ENCODE measurements at regions not wholly inside any gene's neighbourhood (a gene's known extent, or its start where the extent isn't known, plus 50 kb on each side); places are given as distances from the start of the nearest gene placed in this dataset.

DNA sequence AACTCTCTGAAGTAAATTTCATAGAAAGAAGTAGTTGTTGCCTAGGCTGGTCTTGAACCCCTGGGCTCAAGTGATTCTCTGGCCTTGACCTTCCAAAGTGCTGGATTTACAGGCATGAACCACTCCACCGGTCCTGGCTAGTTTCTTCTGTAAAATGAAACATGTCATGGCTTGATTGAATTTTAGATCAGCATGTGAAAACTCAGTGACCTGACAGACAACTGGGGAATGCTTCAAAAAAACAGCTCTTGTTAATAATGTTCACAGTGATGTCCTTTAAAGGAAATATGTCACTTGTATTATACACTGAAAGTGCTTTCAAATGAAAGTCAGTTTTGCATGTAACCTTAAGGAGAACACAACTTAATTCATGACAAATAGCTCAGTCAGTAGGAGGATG, 118.2 kb downstream of the KLF5 start:
- no peak overlapping the region for H3K4me3 ChIP-seq (ENCODE audit: low read depth, low read length)
- TF ChIP-seq, protein P1, sequence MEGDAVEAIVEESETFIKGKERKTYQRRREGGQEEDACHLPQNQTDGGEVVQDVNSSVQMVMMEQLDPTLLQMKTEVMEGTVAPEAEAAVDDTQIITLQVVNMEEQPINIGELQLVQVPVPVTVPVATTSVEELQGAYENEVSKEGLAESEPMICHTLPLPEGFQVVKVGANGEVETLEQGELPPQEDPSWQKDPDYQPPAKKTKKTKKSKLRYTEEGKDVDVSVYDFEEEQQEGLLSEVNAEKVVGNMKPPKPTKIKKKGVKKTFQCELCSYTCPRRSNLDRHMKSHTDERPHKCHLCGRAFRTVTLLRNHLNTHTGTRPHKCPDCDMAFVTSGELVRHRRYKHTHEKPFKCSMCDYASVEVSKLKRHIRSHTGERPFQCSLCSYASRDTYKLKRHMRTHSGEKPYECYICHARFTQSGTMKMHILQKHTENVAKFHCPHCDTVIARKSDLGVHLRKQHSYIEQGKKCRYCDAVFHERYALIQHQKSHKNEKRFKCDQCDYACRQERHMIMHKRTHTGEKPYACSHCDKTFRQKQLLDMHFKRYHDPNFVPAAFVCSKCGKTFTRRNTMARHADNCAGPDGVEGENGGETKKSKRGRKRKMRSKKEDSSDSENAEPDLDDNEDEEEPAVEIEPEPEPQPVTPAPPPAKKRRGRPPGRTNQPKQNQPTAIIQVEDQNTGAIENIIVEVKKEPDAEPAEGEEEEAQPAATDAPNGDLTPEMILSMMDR (IDR thresholded peaks at IDR 0.05; ENCODE audit: borderline replicate concordance, insufficient read depth, low read depth, low read length) = no peak

DNA sequence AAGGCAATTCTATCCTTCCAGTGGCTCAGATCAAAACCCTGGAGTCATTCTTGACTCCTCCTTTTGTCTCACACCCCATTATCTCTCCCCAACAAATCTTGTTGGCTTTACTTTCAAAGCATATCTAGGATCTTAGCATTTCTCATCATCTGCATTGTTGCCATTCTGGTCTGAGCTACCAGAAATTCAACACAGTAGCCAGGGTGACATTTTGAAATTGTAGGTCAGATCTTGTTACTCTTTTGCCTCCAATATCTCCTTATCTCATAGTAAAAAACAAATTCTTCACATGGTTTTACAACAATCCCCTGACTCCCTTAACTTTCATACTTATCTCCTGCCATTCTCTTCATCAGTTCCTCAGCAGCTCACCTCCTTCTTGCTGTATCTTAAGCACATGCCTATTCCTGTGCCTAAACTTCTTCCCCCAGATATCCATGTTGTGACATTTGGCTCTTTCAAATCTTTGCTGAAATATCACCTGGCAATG, 115.8 kb downstream of the KLF5 start:
- H3K4me3 ChIP-seq (ENCODE audit: low read depth, low read length) = no peak overlapping the region
- TF ChIP-seq, protein P1 (IDR thresholded peaks at IDR 0.05; ENCODE audit: borderline replicate concordance, insufficient read depth, low read depth, low read length) = no peak

DNA sequence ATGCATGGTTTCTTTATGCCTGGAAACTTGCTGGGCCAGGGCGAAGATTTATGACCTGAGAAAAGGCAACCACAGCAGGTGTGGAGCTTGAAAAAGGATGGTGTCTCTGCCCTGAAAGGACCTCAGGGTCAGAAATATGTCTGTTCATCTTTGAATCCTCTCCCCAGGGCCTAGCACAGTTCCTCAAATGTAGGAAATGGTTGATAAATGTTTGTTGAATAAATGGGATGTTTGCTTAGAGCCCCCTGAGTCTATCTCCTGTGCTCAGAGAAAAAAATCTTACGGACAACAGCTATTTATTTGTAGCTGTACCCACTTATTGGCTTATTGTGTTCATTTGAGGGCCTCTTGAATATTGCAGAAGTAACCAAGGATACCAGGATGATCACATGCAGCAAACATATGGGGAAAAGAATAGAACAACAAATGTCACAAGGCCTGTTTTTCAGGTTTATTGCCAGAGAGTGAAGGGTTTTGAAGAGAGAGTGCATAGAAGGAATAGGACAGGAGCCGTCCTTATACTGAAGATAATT, 114.5 kb downstream of the KLF5 start:
- TF ChIP-seq, protein P1 (IDR thresholded peaks at IDR 0.05; ENCODE audit: borderline replicate concordance, insufficient read depth, low read depth, low read length) = no peak
- no peak overlapping the region for H3K4me3 ChIP-seq (ENCODE audit: low read depth, low read length)

DNA sequence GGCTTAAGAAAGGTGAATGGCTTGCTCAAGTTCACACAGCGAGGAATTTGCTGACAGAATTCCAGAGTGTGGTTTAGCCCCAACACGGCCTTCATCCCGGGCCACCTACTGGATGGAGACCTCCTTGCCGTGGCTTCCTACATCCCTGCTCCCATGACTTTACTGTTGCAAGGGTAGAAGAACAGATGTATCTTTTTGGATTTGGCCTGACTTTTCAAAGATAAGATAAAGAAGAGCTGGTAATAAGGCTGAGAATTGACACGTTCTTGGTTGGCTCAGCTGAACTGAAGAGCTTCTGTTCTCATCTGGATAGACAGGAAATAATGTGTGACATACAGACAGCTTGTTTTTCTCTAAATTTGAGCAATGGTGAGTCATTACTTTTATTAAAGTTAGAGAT, 113.1 kb downstream of the KLF5 start:
- TF ChIP-seq, protein P1 (IDR thresholded peaks at IDR 0.05; ENCODE audit: borderline replicate concordance, insufficient read depth, low read depth, low read length) = no peak

DNA sequence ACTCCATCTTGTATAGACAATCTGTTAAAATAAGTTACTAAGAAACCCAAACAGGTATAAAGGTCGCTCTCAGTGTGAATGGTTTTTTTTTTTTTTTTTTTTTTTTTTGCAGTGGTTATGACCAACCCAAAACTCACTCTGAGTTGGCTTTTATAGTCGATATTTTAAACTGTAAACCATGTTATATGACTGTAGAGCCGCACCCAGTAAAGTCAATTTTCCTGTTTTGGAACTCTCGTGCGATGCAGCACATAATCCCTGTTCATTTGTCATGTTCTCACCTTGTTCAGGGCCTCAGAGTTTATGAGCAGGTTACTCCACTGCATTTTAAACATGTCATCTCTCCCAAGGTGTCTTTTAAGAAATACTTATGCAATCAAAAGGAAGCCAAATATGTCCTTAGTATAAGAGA, 112.5 kb downstream of the KLF5 start:
- TF ChIP-seq, protein P1 (IDR thresholded peaks at IDR 0.05; ENCODE audit: borderline replicate concordance, insufficient read depth, low read depth, low read length) = no peak

More for the DNA sequence above, 113.1 kb downstream of the KLF5 start:
- no peak overlapping the region for H3K4me3 ChIP-seq (ENCODE audit: low read depth, low read length)

DNA sequence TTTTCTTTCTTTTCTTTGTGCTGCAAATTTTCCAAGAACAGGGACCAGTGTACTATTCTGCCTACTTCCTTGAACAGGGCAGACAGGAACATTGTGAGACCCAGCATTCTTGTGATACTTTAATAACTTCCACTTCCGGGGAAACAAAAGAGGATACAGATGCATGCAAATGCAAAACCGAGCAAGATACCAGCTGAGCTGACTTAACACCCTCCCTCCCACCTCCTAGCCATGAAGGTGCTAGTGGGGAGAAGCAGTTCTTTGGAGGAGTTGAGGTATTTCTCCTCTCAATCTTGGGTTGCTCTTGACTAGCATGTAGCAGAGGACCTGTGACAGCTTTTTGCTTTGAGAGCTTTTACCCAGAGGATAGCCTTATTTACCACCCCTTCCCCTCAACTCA, 111.2 kb downstream of the KLF5 start:
- TF ChIP-seq, protein P1 (IDR thresholded peaks at IDR 0.05; ENCODE audit: borderline replicate concordance, insufficient read depth, low read depth, low read length) = no peak
- no peak overlapping the region for H3K4me3 ChIP-seq (ENCODE audit: low read depth, low read length)

More for the DNA sequence above, 112.5 kb downstream of the KLF5 start:
- H3K4me3 ChIP-seq (ENCODE audit: low read depth, low read length) = no peak overlapping the region

DNA sequence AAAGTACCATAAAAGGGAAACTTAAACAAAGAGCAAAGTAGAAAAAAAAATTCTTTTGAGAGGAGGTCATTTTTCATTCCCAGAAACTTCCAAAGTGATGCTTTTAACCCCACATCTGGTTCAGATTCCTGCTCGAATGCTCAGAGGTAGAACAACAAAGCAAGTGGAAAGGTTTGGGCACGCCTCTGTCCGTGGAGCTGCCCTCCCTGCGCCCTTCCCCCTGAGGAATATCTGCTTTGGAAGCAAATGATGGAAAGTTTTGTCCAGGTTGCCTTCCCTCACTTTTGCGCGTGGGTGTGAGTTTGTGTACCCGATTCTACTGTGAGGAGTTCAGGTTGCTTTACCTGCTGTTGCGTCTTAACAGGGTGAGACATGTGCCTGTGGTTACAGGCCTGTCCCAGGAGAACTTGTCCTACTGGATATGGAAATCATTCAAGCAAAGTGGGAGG, 110.2 kb downstream of the KLF5 start:
- H3K4me3 ChIP-seq (ENCODE audit: low read depth, low read length) = no peak overlapping the region
- TF ChIP-seq, protein P1 (IDR thresholded peaks at IDR 0.05; ENCODE audit: borderline replicate concordance, insufficient read depth, low read depth, low read length) = no peak

All from GM12875 (cell line).